ENCODE measurements at regions not wholly inside any gene's neighbourhood (a gene's known extent, or its start where the extent isn't known, plus 50 kb on each side); places are given as distances from the start of the nearest gene placed in this dataset.

DNA sequence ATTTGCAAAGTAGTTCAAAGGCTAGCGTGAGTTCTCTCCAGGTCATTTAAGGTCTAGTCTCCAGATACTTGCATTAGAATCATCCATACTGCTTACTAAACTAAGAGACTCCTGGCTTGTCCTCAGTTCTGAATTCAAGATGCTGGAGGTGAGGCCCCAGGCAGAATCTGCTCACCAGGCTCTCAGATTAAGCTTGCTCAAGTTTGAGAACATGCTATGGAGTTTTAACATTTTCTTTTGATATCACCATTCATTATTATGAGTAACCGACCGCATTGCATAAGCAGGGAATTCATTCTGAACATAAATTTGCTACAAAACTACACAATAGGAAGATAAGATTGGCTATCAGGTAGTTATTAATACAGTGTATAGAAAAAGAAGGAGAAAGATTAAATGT lies 409.7 kb upstream of the FANCL start:
- Histone ChIP-seq H3K36me3 (ENCODE audit: low read depth) (no peaks in the 10 kb centered on the region), H3K79me2 (ENCODE audit: insufficient read depth) (no peaks in the 10 kb centered on the region), H3K9me3 (ENCODE audit: low read depth) (no peaks in the 10 kb centered on the region), H3K9ac (no peak overlapping the region), H3K9me2 (ENCODE audit: insufficient read depth) (no peaks in the 10 kb centered on the region; the same call in 1 of the 2 replicates), H3F3A (ENCODE audit: insufficient read depth) (no peaks in the 10 kb centered on the region), H3K4me2 (ENCODE audit: unreplicated experiment) (no peak overlapping the region), H4K20me1 (ENCODE audit: insufficient read depth) (no peaks in the 10 kb centered on the region), H3K4me1 (ENCODE audit: insufficient read depth) (no peaks in the 10 kb centered on the region; the same call in 1 of the 2 replicates), H3K4me3 (no peak overlapping the region), H3K27ac (no peak overlapping the region), H2AFZ (no peak overlapping the region), H3K27me3 (replicated peaks; ENCODE audit: insufficient read depth) (0 out of 2 replicates have a peak, but pooled peaks cover 3% of the 10 kb centered on the region)
- TF ChIP-seq EZH2phosphoT487 (IDR thresholded peaks at IDR 0.05; ENCODE audit: insufficient read depth, low read depth) (no peak), EZH2 (IDR thresholded peaks at IDR 0.05; ENCODE audit: insufficient read depth, poor library complexity, severe bottlenecking) (no peak)
- in situ Hi-C loops (cut with MboI) = no loop called here
- WGBS, 2 experiments (ENCODE audit: low coverage in 1 of 2, low lambda C conversion rate in 2 of 2, missing lambda C conversion rate in 2 of 2) = 72 to 76% methylated on average over 3 of the region's 3 CpGs
- DNase-seq = no peak

DNA sequence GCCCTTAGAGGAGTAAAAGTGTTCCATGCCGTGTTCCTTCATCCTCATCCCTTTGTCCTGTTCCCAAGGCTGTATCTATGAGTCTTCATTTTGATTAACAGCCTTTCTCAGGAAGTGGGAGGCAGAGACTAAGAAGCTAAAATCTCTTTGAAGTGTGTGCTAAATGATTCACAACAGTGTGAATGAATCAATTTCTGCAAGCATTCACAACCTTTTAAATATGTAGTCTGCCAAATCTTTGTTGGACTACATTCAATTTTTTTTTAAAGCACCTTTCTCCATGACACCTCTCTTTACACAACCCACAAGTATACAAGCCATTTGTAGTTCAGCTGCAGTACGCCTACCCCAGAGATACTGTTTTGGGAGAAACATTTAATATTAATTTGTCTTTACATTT lies 408.6 kb upstream of the FANCL start:
- Histone ChIP-seq H3F3A (ENCODE audit: insufficient read depth) (no peaks in the 10 kb centered on the region), H3K9me3 (ENCODE audit: low read depth) (no peaks in the 10 kb centered on the region), H4K20me1 (ENCODE audit: insufficient read depth) (no peaks in the 10 kb centered on the region), H3K27me3 (replicated peaks; ENCODE audit: insufficient read depth) (0 out of 2 replicates have a peak, but pooled peaks cover 3% of the 10 kb centered on the region), H2AFZ (no peak overlapping the region), H3K4me3 (no peak overlapping the region), H3K9ac (no peak overlapping the region), H3K27ac (no peak overlapping the region), H3K36me3 (ENCODE audit: low read depth) (no peaks in the 10 kb centered on the region), H3K4me2 (ENCODE audit: unreplicated experiment) (no peak overlapping the region), H3K9me2 (ENCODE audit: insufficient read depth) (no peaks in the 10 kb centered on the region; the same call in 1 of the 2 replicates), H3K4me1 (ENCODE audit: insufficient read depth) (no peaks in the 10 kb centered on the region; the same call in 1 of the 2 replicates), H3K79me2 (ENCODE audit: insufficient read depth) (no peaks in the 10 kb centered on the region)
- in situ Hi-C loops (cut with MboI) = no loop called here
- TF ChIP-seq EZH2phosphoT487 (IDR thresholded peaks at IDR 0.05; ENCODE audit: insufficient read depth, low read depth) (no peak), EZH2 (IDR thresholded peaks at IDR 0.05; ENCODE audit: insufficient read depth, poor library complexity, severe bottlenecking) (no peak)
- 29 to 34% methylated on average over 2 of the region's 2 CpGs for WGBS, 2 experiments (ENCODE audit: low coverage in 1 of 2, low lambda C conversion rate in 2 of 2, missing lambda C conversion rate in 2 of 2)
- DNase-seq = no peak

DNA sequence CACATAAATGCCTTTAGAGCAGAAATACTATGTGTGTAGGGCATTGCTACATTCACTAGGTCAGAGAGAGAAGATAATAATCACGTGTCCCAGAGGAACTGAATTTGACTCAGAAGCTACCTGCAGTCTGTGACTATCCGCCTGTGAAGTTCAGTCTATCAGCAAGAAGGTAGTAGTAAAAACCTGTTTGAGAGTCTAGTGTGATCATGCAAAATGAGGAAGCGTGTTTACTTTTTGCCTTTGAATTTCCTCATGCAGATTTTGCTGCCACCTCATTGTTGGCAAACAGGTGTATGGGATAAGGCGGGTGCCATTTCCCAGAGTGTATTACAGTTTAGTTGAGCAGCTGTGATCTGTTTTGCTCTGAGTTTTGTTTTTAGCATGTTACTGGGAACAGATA lies 403.9 kb upstream of the FANCL start:
- no peak for TF ChIP-seq EZH2 (IDR thresholded peaks at IDR 0.05; ENCODE audit: insufficient read depth, poor library complexity, severe bottlenecking)
- TF ChIP-seq EZH2phosphoT487 (IDR thresholded peaks at IDR 0.05; ENCODE audit: insufficient read depth, low read depth) = no peak
- 72% methylated on average over 4 of the region's 4 CpGs for WGBS, 2 experiments (ENCODE audit: low coverage in 1 of 2, low lambda C conversion rate in 2 of 2, missing lambda C conversion rate in 2 of 2)
- H2AFZ ChIP-seq = no peak overlapping the region
- H4K20me1 ChIP-seq (ENCODE audit: insufficient read depth) = no peaks in the 10 kb centered on the region
- H3K4me1 ChIP-seq (ENCODE audit: insufficient read depth) = no peaks in the 10 kb centered on the region; the same call in 1 of the 2 replicates
- no peak overlapping the region for H3K9ac ChIP-seq
- no peak overlapping the region for H3K4me3 ChIP-seq
- H3K27me3 ChIP-seq (replicated peaks; ENCODE audit: insufficient read depth) = no peaks in the 10 kb centered on the region
- H3F3A ChIP-seq (ENCODE audit: insufficient read depth) = no peaks in the 10 kb centered on the region
- H3K9me3 ChIP-seq (ENCODE audit: low read depth) = no peaks in the 10 kb centered on the region
- H3K9me2 ChIP-seq (ENCODE audit: insufficient read depth) = no peaks in the 10 kb centered on the region
- in situ Hi-C loops (cut with MboI) = no loop called here
- no peak overlapping the region for H3K27ac ChIP-seq
- no peaks in the 10 kb centered on the region for H3K36me3 ChIP-seq (ENCODE audit: low read depth)
- H3K79me2 ChIP-seq (ENCODE audit: insufficient read depth) = no peaks in the 10 kb centered on the region
- H3K4me2 ChIP-seq (ENCODE audit: unreplicated experiment) = no peak overlapping the region
- DNase-seq = no peak

DNA sequence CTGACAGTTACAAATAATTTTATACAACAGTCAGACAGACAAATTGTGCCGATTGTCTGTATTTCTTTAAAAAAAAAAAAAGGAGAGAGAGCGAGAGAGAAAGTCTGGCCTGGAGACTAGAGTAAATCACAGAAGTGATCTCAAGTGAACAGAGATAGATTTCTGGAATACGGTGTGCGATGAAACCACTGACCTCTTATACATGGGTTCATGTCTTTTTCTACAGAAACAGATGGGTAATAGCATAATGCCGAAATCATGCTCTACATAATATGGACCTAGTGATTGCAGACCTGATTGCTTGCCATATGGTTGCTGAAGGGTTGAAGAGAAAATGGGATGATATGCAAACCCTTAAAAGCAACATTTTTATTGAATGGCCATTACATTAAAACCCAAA lies 403.3 kb upstream of the FANCL start:
- Histone ChIP-seq H3F3A (ENCODE audit: insufficient read depth) (no peaks in the 10 kb centered on the region), H3K9me3 (ENCODE audit: low read depth) (no peaks in the 10 kb centered on the region), H3K4me2 (ENCODE audit: unreplicated experiment) (no peak overlapping the region), H3K36me3 (ENCODE audit: low read depth) (no peaks in the 10 kb centered on the region), H3K79me2 (ENCODE audit: insufficient read depth) (no peaks in the 10 kb centered on the region), H3K27me3 (replicated peaks; ENCODE audit: insufficient read depth) (no peaks in the 10 kb centered on the region), H3K9ac (no peak overlapping the region), H3K27ac (no peak overlapping the region), H3K9me2 (ENCODE audit: insufficient read depth) (no peaks in the 10 kb centered on the region), H4K20me1 (ENCODE audit: insufficient read depth) (no peaks in the 10 kb centered on the region), H2AFZ (no peak overlapping the region), H3K4me1 (ENCODE audit: insufficient read depth) (no peaks in the 10 kb centered on the region; the same call in 1 of the 2 replicates), H3K4me3 (no peak overlapping the region)
- no peak for DNase-seq
- TF ChIP-seq EZH2phosphoT487 (IDR thresholded peaks at IDR 0.05; ENCODE audit: insufficient read depth, low read depth) (no peak), EZH2 (IDR thresholded peaks at IDR 0.05; ENCODE audit: insufficient read depth, poor library complexity, severe bottlenecking) (no peak)
- in situ Hi-C loops (cut with MboI) = no loop called here
- 59% methylated on average over 5 of the region's 5 CpGs for WGBS, 2 experiments (ENCODE audit: low coverage in 1 of 2, low lambda C conversion rate in 2 of 2, missing lambda C conversion rate in 2 of 2)

DNA sequence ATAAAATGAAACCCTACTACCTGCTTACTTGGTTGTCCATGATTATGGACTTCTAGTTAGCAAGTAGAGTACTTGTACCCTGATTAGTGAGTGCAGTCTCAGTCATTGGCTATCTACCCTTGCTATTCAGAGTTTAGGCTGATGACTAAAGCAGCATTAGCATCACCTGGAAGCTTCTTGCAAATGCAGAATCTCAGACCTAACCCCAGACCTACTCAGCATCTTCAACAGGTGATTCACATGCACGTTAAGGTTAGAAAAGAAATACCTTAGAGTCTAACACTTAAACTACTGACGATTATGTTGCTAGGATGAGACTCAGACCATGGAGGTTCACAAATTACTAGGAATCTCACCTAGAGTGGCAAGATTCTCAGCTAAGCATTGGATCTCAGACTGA lies 399.9 kb upstream of the FANCL start:
- Histone ChIP-seq H3F3A (ENCODE audit: insufficient read depth) (no peaks in the 10 kb centered on the region; the same call in 1 of the 2 replicates), H3K9ac (no peak overlapping the region), H3K9me3 (ENCODE audit: low read depth) (no peaks in the 10 kb centered on the region), H3K27ac (no peak overlapping the region), H3K79me2 (ENCODE audit: insufficient read depth) (no peaks in the 10 kb centered on the region), H3K4me2 (ENCODE audit: unreplicated experiment) (no peak overlapping the region), H2AFZ (no peak overlapping the region), H3K27me3 (replicated peaks; ENCODE audit: insufficient read depth) (no peaks in the 10 kb centered on the region), H3K36me3 (ENCODE audit: low read depth) (no peaks in the 10 kb centered on the region), H4K20me1 (ENCODE audit: insufficient read depth) (no peaks in the 10 kb centered on the region), H3K4me1 (ENCODE audit: insufficient read depth) (peaks cover 10% of the 10 kb centered on the region), H3K4me3 (no peak overlapping the region), H3K9me2 (ENCODE audit: insufficient read depth) (no peaks in the 10 kb centered on the region)
- in situ Hi-C loops (cut with MboI) = no loop called here
- 9 to 11% methylated on average over 2 of the region's 2 CpGs for WGBS, 2 experiments (ENCODE audit: low coverage in 1 of 2, low lambda C conversion rate in 2 of 2, missing lambda C conversion rate in 2 of 2)
- DNase-seq = no peak
- TF ChIP-seq EZH2 (IDR thresholded peaks at IDR 0.05; ENCODE audit: insufficient read depth, poor library complexity, severe bottlenecking) (no peak), EZH2phosphoT487 (IDR thresholded peaks at IDR 0.05; ENCODE audit: insufficient read depth, low read depth) (no peak)

Data from GM23248 (cell line).